ENCODE measurements at regions not wholly inside any gene's neighbourhood (a gene's known extent, or its start where the extent isn't known, plus 50 kb on each side); places are given as distances from the start of the nearest gene placed in this dataset.
"Not testable (repeated sequence)": the region's sequence is repeated elsewhere in the genome, so short reads cannot be mapped to it uniquely, and the experiment has no call there.

DNA sequence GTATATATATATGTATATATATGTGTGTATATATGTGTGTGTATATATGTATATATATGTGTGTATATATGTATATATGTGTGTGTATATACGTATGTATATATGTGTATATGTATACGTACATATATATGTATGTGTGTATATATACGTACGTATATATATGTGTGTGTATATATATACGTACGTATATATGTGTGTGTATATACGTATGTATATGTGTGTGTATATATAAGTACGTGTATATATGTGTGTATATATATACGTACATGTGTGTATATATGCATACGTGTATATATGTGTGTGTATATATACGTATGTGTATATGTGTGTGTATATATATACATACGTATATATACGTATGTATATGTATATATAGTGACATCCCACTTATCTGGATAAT is 154.4 kb downstream of the CDRT15L2 start:
- no peak overlapping the region for H3K4me3 ChIP-seq (ENCODE audit: low read depth, low read length)
- TF ChIP-seq CTCF (conservative IDR thresholded peaks at IDR 0.05; ENCODE audit: low read depth, low read length), result no peak
- no peak for DNase-seq (ENCODE audit: low read depth)

GRCh38 chr17:20735796-20736195 is 156.3 kb downstream of the CDRT15L2 start:
- no peak overlapping the region for H3K4me3 ChIP-seq (ENCODE audit: low read depth, low read length)
- TF ChIP-seq CTCF (conservative IDR thresholded peaks at IDR 0.05; ENCODE audit: low read depth, low read length), result no peak
- no peak for DNase-seq (ENCODE audit: low read depth)

DNA sequence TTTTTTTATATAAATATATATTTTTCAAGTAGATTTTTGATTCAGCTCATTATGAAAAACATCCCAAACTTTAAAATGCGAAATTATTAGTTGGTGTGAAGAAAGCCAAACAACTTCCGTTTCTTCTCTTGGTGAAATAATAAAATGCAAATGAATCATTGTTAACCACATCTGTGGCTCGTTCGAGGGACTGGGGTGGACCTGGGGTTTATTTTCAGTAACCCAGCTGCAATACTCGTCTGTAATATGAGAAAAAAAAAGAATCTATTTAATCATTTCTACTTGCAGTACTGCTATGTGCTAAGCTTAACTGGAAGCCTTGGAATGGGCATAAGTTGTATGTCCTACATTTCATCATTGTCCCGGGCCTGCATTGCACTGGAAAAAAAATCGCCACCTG is 158.1 kb downstream of the CDRT15L2 start:
- H3K4me3 ChIP-seq (ENCODE audit: low read depth, low read length); DNase-seq (ENCODE audit: low read depth): not testable (repeated sequence)

- H3K4me3 ChIP-seq (ENCODE audit: low read depth, low read length), result no peak overlapping the region
- DNase-seq (ENCODE audit: low read depth), result no peak
- TF ChIP-seq CTCF (conservative IDR thresholded peaks at IDR 0.05; ENCODE audit: low read depth, low read length), result no peak
Observed at GRCh38 chr17:20771104-20771503, 191.6 kb downstream of the CDRT15L2 start.

DNA sequence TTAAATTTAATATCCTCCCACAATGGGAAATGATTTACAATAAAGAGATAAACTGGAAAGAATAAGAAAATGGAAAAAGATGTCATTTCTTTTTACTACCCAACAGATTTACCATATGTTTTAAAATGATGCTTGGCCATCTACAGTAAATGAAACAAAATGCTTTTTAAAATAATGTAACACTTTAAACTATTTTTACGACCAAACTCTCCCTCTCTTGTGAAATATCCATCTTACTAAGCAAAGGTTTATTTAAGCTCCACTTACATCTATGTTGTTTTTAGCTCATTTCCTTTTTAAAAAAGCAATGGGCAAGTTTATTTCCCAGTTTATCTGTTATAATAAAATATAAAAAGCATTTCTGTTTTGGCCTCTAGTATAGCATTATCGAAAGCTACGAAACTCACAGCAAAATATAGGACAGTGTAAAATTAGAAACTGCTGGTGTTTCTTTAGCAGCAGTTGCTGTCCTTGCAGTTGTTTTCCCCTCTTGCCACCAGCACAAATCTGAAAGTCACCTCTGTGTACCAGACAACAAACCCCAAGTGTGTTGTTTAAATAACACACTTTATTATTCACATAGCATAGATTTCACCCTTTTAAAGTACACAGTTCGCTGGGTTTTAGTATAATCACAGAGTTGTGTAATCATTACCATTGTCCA is 195.1 kb downstream of the CDRT15L2 start:
- no peak overlapping the region for H3K4me3 ChIP-seq (ENCODE audit: low read depth, low read length)
- no peak for TF ChIP-seq CTCF (conservative IDR thresholded peaks at IDR 0.05; ENCODE audit: low read depth, low read length)

DNA sequence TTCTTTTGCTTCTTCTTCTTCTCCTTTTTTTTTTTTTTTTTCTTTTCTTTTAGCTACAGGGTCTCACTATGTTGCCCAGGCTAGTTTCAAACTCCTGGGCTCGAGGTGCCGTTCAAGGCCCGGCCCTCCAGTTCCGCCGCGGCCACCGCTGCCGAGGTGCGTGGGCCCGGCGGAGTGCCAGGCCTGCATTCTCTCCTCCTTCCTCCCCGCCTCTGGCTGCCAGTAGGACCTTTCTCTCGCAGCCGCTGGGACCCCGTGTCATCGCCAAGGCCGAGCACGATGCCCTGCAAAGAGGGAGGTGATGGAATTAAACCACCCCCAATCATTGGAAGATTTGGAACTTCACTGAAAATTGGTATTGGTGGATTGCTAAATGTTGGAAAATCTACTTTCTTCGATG is 195.8 kb downstream of the CDRT15L2 start:
- no peak overlapping the region for H3K4me3 ChIP-seq (ENCODE audit: low read depth, low read length)
- TF ChIP-seq CTCF (conservative IDR thresholded peaks at IDR 0.05; ENCODE audit: low read depth, low read length), result no peak
- DNase-seq (ENCODE audit: low read depth), result no peak

More for the DNA sequence above, 195.1 kb downstream of the CDRT15L2 start:
- DNase-seq (ENCODE audit: low read depth), result no peak

DNA sequence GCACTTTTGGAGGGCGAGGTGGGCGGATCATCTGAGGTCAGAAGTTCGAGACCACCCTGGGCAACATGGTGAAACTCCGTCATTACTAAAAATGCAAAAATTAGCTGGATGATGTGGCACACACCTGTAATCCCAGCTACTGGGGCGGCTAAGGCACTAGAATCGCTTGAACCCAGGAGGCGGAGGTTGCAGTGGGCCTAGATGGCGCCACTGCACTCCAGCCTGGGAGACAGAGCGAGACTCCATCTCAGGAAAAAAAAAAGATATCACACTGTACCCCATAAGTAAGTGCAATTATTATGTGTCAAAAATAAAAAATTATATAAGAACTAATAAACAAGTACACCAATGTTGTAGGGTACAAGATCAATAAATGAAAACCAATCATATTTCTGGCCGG is 200.0 kb downstream of the CDRT15L2 start:
- TF ChIP-seq CTCF (conservative IDR thresholded peaks at IDR 0.05; ENCODE audit: low read depth, low read length), result no peak
- DNase-seq (ENCODE audit: low read depth), result no peak
- no peak overlapping the region for H3K4me3 ChIP-seq (ENCODE audit: low read depth, low read length)

Measured in choroid plexus epithelial cell (primary cell).